Sigmoid colon (tissue), 6 donors: ENCODE measurements at regions not wholly inside any gene's neighbourhood (a gene's known extent, or its start where the extent isn't known, plus 50 kb on each side); places are given as distances from the start of the nearest gene placed in this dataset.

Experiments used
- DNase-seq: peaks from one replicate; pipeline ENCODE4 v3.0.0-alpha.2; 2019
- H3K27ac ChIP-seq, 4 donors: fragments of 200-600 bp; sonication (generic); one replicate each; pipeline ENCODE4 v1.5.1; 2016 to 2019; ENCODE audit warnings: mild to moderate bottlenecking in 1 of 4
- H3K27me3 ChIP-seq, 3 donors: fragments of 200-600 bp; sonication (generic); one replicate each; pipeline ENCODE4 v1.5.1; 2019; ENCODE audit warnings: mild to moderate bottlenecking in 1 of 3
- H3K36me3 ChIP-seq, 4 donors: fragments of 200-600 bp; sonication (generic); one replicate each; pipeline ENCODE4 v1.5.1; 2016 to 2019
- H3K4me1 ChIP-seq, 4 donors: fragments of 200-600 bp; sonication (generic); one replicate each; pipeline ENCODE4 v1.5.1; 2017 to 2019
- H3K4me3 ChIP-seq, 4 donors: fragments of 200-600 bp; sonication (generic); one replicate each; pipeline ENCODE4 v1.5.1; 2017 to 2019; ENCODE audit warnings: mild to moderate bottlenecking in 2 of 4, moderate library complexity in 1 of 4
- H3K9me3 ChIP-seq, 4 donors: fragments of 200-600 bp in 3 of 4; sonication (generic) in 3 of 4; one replicate each; pipeline versions ENCODE4 v1.5.1 to v1.6.1; 2013 to 2019
- EP300 ChIP-seq, 4 donors: sonication (generic); formaldehyde crosslinking; IDR thresholded peaks; one replicate each; pipeline ENCODE4 v1.6.1; 2017; ENCODE audit warnings: antibody characterized with exemption in 4 of 4
- POLR2A ChIP-seq, 2 donors: fragments of 450-650 bp; IDR thresholded peaks; one replicate each; pipeline ENCODE4 v1.6.1; 2016; ENCODE audit warnings: antibody characterized with exemption in 2 of 2, mild to moderate bottlenecking in 2 of 2, moderate library complexity in 2 of 2
- POLR2AphosphoS5 ChIP-seq, 4 donors: sonication (generic); formaldehyde crosslinking; IDR thresholded peaks; one replicate each; pipeline ENCODE4 v1.6.1; 2017; ENCODE audit warnings: antibody characterized with exemption in 4 of 4
- WGBS, 2 donors: extraction: QIAGEN DNeasy Blood & Tissue Kit; methylation state at CpG; one replicate each; pipeline ENCODE4 v1.1.7; 2013; 5-methylcytosine and 5-hydroxymethylcytosine counted together
- intact Hi-C: fragments of 100-400 bp; cut with DNase I; formaldehyde crosslinking; loops from one replicate; pipeline ENCODE4 v1.15.1; 2023
- TF ChIP-seq, protein P1 (sequence below), 4 experiments: fragments of 450-650 bp in 3 of 4; fragments of 200-600 bp in 1 of 4; IDR thresholded peaks; one replicate each; pipeline ENCODE4 v1.5.1; 2016 to 2019; ENCODE audit warnings: antibody characterized with exemption in 4 of 4, mild to moderate bottlenecking in 3 of 4, moderate library complexity in 2 of 4
- donor health status: healthy with polysubstance abuse.
- donor health status: healthy.

- no peak for DNase-seq
- Histone ChIP-seq H3K27ac (no peak overlapping the region), H3K4me1 (no peaks in the 10 kb centered on the region), H3K27me3 (no peaks in the 10 kb centered on the region), H3K4me3 (no peak overlapping the region), H3K9me3 (no peaks in the 10 kb centered on the region), H3K36me3 (no peaks in the 10 kb centered on the region)
- WGBS, 2 donors, result 50 to 68% methylated on average over 1 of the region's 1 CpG
- TF ChIP-seq POLR2A (IDR thresholded peaks at IDR 0.05) (no peak), EP300 (IDR thresholded peaks at IDR 0.05) (no peak), POLR2AphosphoS5 (IDR thresholded peaks at IDR 0.05) (no peak)
- TF ChIP-seq, protein P1, sequence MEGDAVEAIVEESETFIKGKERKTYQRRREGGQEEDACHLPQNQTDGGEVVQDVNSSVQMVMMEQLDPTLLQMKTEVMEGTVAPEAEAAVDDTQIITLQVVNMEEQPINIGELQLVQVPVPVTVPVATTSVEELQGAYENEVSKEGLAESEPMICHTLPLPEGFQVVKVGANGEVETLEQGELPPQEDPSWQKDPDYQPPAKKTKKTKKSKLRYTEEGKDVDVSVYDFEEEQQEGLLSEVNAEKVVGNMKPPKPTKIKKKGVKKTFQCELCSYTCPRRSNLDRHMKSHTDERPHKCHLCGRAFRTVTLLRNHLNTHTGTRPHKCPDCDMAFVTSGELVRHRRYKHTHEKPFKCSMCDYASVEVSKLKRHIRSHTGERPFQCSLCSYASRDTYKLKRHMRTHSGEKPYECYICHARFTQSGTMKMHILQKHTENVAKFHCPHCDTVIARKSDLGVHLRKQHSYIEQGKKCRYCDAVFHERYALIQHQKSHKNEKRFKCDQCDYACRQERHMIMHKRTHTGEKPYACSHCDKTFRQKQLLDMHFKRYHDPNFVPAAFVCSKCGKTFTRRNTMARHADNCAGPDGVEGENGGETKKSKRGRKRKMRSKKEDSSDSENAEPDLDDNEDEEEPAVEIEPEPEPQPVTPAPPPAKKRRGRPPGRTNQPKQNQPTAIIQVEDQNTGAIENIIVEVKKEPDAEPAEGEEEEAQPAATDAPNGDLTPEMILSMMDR (IDR thresholded peaks at IDR 0.05), result no peak
- intact Hi-C loops, result no loop called here
Observed at GRCh38 chr12:13496111-13496510, 299.6 kb downstream of the EMP1 start.

- no peaks in the 10 kb centered on the region for H3K27me3 ChIP-seq
- H3K27ac ChIP-seq, result no peak overlapping the region
- TF ChIP-seq POLR2A (IDR thresholded peaks at IDR 0.05) (no peak), POLR2AphosphoS5 (IDR thresholded peaks at IDR 0.05) (no peak), EP300 (IDR thresholded peaks at IDR 0.05) (no peak)
- TF ChIP-seq, protein P1 (IDR thresholded peaks at IDR 0.05), result no peak
- no peaks in the 10 kb centered on the region for H3K4me1 ChIP-seq
- no peaks in the 10 kb centered on the region for H3K9me3 ChIP-seq
- 90 to 95% methylated on average over 4 of the region's 4 CpGs for WGBS, 2 donors
- intact Hi-C loops, result no loop called here
- no peak for DNase-seq
- no peak overlapping the region for H3K4me3 ChIP-seq
- H3K36me3 ChIP-seq, result no peaks in the 10 kb centered on the region
Observed at GRCh38 chr12:13489246-13489645, 292.7 kb downstream of the EMP1 start.

DNA sequence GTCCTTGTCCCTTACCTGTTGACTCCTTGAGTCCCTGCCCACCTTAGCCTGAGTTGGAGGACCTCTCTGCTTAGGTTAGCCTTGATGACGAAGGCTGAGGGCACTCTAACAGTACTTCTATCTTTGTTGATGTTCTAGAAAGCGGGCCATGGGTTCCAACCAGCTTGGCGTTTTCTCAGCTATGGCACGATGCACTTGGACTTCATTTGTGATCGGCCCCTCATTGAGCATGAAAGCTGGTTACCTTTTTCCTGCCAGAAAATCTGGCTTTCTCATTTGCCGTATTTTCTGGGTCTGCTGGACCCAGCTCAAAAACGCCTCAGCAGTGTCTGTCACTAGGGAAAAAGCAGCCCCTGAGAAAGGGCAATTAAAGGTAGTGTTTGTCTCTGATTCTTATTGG is 290.8 kb downstream of the EMP1 start:
- intact Hi-C loops, result no loop called here
- no peaks in the 10 kb centered on the region for H3K4me1 ChIP-seq
- no peaks in the 10 kb centered on the region for H3K9me3 ChIP-seq
- TF ChIP-seq POLR2A (IDR thresholded peaks at IDR 0.05) (no peak), EP300 (IDR thresholded peaks at IDR 0.05) (no peak), POLR2AphosphoS5 (IDR thresholded peaks at IDR 0.05) (no peak)
- TF ChIP-seq, protein P1 (IDR thresholded peaks at IDR 0.05), result no peak
- 94 to 95% methylated on average over 7 of the region's 7 CpGs for WGBS, 2 donors
- no peaks in the 10 kb centered on the region for H3K36me3 ChIP-seq
- H3K27me3 ChIP-seq, result no peaks in the 10 kb centered on the region
- no peak overlapping the region for H3K27ac ChIP-seq
- DNase-seq, result no peak
- H3K4me3 ChIP-seq, result no peak overlapping the region

DNA sequence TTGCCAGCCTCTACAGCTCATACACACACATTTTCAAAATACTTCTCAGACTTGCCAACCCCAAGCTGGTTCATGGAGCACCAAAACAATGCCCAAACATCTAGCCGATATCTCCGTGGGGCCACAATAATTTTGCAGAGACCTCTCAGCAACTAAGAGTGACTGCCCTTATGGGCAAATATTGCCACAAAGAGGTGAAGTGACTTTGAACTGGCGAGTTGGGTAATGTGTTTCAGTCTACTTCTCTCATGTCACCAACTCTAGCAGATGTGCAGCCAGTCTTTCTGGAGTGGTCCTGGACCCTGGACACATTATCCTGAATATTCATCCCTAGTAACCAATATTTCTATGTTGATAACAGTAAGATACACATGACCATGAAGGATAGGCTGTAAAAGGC is 290.3 kb downstream of the EMP1 start:
- 85 to 93% methylated on average over 3 of the region's 3 CpGs for WGBS, 2 donors
- no peak for TF ChIP-seq EP300 (IDR thresholded peaks at IDR 0.05)
- no peak for TF ChIP-seq POLR2A (IDR thresholded peaks at IDR 0.05)
- TF ChIP-seq POLR2AphosphoS5 (IDR thresholded peaks at IDR 0.05), result no peak
- TF ChIP-seq, protein P1 (IDR thresholded peaks at IDR 0.05), result no peak
- H3K27ac ChIP-seq, result no peak overlapping the region
- DNase-seq, result no peak
- no peaks in the 10 kb centered on the region for H3K36me3 ChIP-seq
- no peaks in the 10 kb centered on the region for H3K4me1 ChIP-seq
- H3K4me3 ChIP-seq, result no peak overlapping the region
- no peaks in the 10 kb centered on the region for H3K9me3 ChIP-seq
- intact Hi-C loops, result no loop called here
- no peaks in the 10 kb centered on the region for H3K27me3 ChIP-seq

DNA sequence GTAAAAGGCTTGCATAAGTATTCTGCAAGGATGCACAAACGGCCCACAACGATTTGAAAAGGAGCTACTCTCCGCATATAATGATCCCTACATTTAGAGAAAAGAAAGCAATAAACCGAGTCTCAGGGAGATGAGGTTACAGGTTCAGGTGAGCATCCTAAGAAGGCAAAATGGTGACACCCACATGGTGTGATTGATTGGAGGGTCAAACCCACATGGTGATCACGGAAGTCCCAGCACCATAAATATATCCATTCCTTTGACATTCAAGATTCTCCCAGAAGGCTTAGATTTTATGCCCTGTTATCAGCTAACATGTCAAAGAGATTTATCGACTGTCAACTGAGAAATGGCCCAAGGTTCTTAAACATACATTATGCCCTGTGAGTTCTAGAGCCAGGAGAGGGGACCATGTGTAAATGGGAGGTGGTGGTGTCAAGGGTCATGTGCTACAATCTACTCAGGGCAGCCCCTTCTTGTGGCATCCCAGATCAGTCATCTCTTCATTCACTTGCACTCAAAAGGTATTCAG is 282.2 kb downstream of the EMP1 start:
- Histone ChIP-seq H3K9me3 (no peaks in the 10 kb centered on the region), H3K36me3 (no peaks in the 10 kb centered on the region), H3K4me1 (no peaks in the 10 kb centered on the region), H3K27me3 (no peaks in the 10 kb centered on the region), H3K4me3 (no peak overlapping the region), H3K27ac (no peak overlapping the region)
- intact Hi-C loops, result no loop called here
- 86 to 88% methylated on average over 6 of the region's 6 CpGs for WGBS, 2 donors
- TF ChIP-seq POLR2AphosphoS5 (IDR thresholded peaks at IDR 0.05), result no peak
- TF ChIP-seq, protein P1 (IDR thresholded peaks at IDR 0.05), result no peak
- TF ChIP-seq EP300 (IDR thresholded peaks at IDR 0.05), result no peak
- TF ChIP-seq POLR2A (IDR thresholded peaks at IDR 0.05), result no peak
- no peak for DNase-seq
